Naive B cell (primary cell): ENCODE measurements at regions not wholly inside any gene's neighbourhood (a gene's known extent, or its start where the extent isn't known, plus 50 kb on each side); places are given as distances from the start of the nearest gene placed in this dataset.
"Not testable (repeated sequence)": the region's sequence is repeated elsewhere in the genome, so short reads cannot be mapped to it uniquely, and the experiment has no call there.

Experiments used
- ATAC-seq, 2 donors: fragments of 150-1000 bp; cut with Tn5 transposase; 2 replicates each; pipeline ENCODE4 v1.10.0; 2021; ENCODE audit warnings: low read depth in 2 of 2, mild to moderate bottlenecking in 2 of 2, moderate library complexity in 2 of 2
- DNase-seq: peaks from one replicate; pipeline ENCODE4 v3.0.0; 2022
- H3K27ac Mint-ChIP-seq, 6 donors: one replicate each; pipeline ENCODE4 v1.8.0; 2020 to 2022; ENCODE audit warnings: mild to moderate bottlenecking in 6 of 6, mixed read lengths in 6 of 6, moderate library complexity in 5 of 6, inconsistent platforms in 2 of 6
- H3K27me3 Mint-ChIP-seq, 3 donors: one replicate each; pipeline ENCODE4 v1.8.0; 2021 to 2022; ENCODE audit warnings: mixed read lengths in 3 of 3, mild to moderate bottlenecking in 1 of 3
- H3K36me3 Mint-ChIP-seq, 2 donors: one replicate each; pipeline ENCODE4 v1.8.0; 2020 to 2022; ENCODE audit warnings: mixed read lengths in 2 of 2, inconsistent platforms in 1 of 2, mild to moderate bottlenecking in 1 of 2
- H3K4me1 Mint-ChIP-seq, 3 donors: one replicate each; pipeline ENCODE4 v1.8.0; 2020 to 2022; ENCODE audit warnings: mixed read lengths in 3 of 3, inconsistent platforms in 1 of 3, mild to moderate bottlenecking in 1 of 3, moderate library complexity in 1 of 3
- H3K4me3 Mint-ChIP-seq, 8 donors: one replicate each; pipeline ENCODE4 v1.8.0; 2020 to 2022; ENCODE audit warnings: mild to moderate bottlenecking in 8 of 8, mixed read lengths in 8 of 8, moderate library complexity in 8 of 8, inconsistent platforms in 2 of 8
- H3K9me3 Mint-ChIP-seq, 7 donors: one replicate each; pipeline ENCODE4 v1.8.0; 2020 to 2022; ENCODE audit warnings: mixed read lengths in 7 of 7, mild to moderate bottlenecking in 5 of 7, inconsistent platforms in 2 of 7, moderate library complexity in 1 of 7

GRCh38 chr22:34798605-34799004, 267.4 kb upstream of the ISX start:
- H3K9me3 Mint-ChIP-seq, result peaks cover 0 to 4% (median 0%) of the 10 kb centered on the region in 7 donors
- H3K27ac Mint-ChIP-seq, result no peak overlapping the region
- DNase-seq, result no peak
- no peak for ATAC-seq
- no peaks in the 10 kb centered on the region for H3K36me3 Mint-ChIP-seq
- H3K4me1 Mint-ChIP-seq, result no peaks in the 10 kb centered on the region
- H3K4me3 Mint-ChIP-seq, result no peak overlapping the region
- H3K27me3 Mint-ChIP-seq, result peaks cover 0 to 10% (median 4%) of the 10 kb centered on the region in 3 donors

- no peak for ATAC-seq
- Mint-ChIP-seq H3K27me3 (peaks cover 0 to 18% (median 4%) of the 10 kb centered on the region in 3 donors), H3K4me1 (no peaks in the 10 kb centered on the region), H3K9me3 (peaks cover 0 to 4% (median 0%) of the 10 kb centered on the region in 7 donors), H3K4me3 (no peak overlapping the region), H3K27ac (peak overlapping the region in 1 of 6 donors; percentile 18), H3K36me3 (no peaks in the 10 kb centered on the region)
- no peak for DNase-seq
Measured at GRCh38 chr22:34800260-34800980, 265.5 kb upstream of the ISX start.

GRCh38 chr22:34801221-34801620, 264.7 kb upstream of the ISX start:
- no peaks in the 10 kb centered on the region for H3K4me1 Mint-ChIP-seq

GRCh38 chr22:34804091-34804490, 261.9 kb upstream of the ISX start:
- H3K4me3 Mint-ChIP-seq, result no peak overlapping the region
- H3K27me3 Mint-ChIP-seq, result peaks cover 0 to 18% (median 0%) of the 10 kb centered on the region in 3 donors
- DNase-seq, result no peak
- H3K4me1 Mint-ChIP-seq, result no peaks in the 10 kb centered on the region
- H3K9me3 Mint-ChIP-seq, result peaks cover 0 to 4% (median 0%) of the 10 kb centered on the region in 7 donors
- no peaks in the 10 kb centered on the region for H3K36me3 Mint-ChIP-seq
- no peak for ATAC-seq
- no peak overlapping the region for H3K27ac Mint-ChIP-seq

More at GRCh38 chr22:34801221-34801620, 264.7 kb upstream of the ISX start:
- H3K36me3 Mint-ChIP-seq, result no peaks in the 10 kb centered on the region
- H3K27me3 Mint-ChIP-seq, result peaks cover 0 to 18% (median 4%) of the 10 kb centered on the region in 3 donors
- H3K27ac Mint-ChIP-seq, result no peak overlapping the region
- peaks cover 0 to 4% (median 0%) of the 10 kb centered on the region in 7 donors for H3K9me3 Mint-ChIP-seq
- DNase-seq (no peak), ATAC-seq (no peak)
- H3K4me3 Mint-ChIP-seq, result no peak overlapping the region

- Mint-ChIP-seq H3K9me3 (peaks cover 0 to 8% (median 0%) of the 10 kb centered on the region in 7 donors), H3K27me3 (peaks cover 0 to 17% (median 0%) of the 10 kb centered on the region in 3 donors), H3K27ac (no peak overlapping the region), H3K4me3 (no peak overlapping the region), H3K36me3 (no peaks in the 10 kb centered on the region), H3K4me1 (no peaks in the 10 kb centered on the region)
- DNase-seq (no peak), ATAC-seq (no peak)
Measured at GRCh38 chr22:34804604-34805003, 261.4 kb upstream of the ISX start.

- Mint-ChIP-seq H3K4me3 (no peak overlapping the region), H3K27ac (no peak overlapping the region), H3K27me3 (peaks cover 0 to 16% (median 4%) of the 10 kb centered on the region in 3 donors), H3K4me1 (no peaks in the 10 kb centered on the region), H3K9me3 (peaks cover 0 to 8% (median 0%) of the 10 kb centered on the region in 7 donors), H3K36me3 (no peaks in the 10 kb centered on the region)
- ATAC-seq (no peak), DNase-seq (no peak)
Measured at GRCh38 chr22:34805771-34806170, 260.2 kb upstream of the ISX start.

- no peak for DNase-seq
Measured at GRCh38 chr22:34808618-34809017, 257.3 kb upstream of the ISX start.

GRCh38 chr22:34812631-34813030, 253.3 kb upstream of the ISX start:
- ATAC-seq, result no peak
- Mint-ChIP-seq H3K36me3 (peaks cover 0 to 8% of the 10 kb centered on the region in 2 donors), H3K27me3 (peaks cover 11 to 19% (median 14%) of the 10 kb centered on the region in 3 donors), H3K9me3 (peaks cover 0 to 13% (median 9%) of the 10 kb centered on the region in 7 donors), H3K4me1 (no peaks in the 10 kb centered on the region), H3K27ac (peak overlapping the region in 1 of 6 donors; percentile 71), H3K4me3 (no peak overlapping the region)
- DNase-seq, result no peak

More at GRCh38 chr22:34808618-34809017, 257.3 kb upstream of the ISX start:
- Mint-ChIP-seq H3K36me3 (no peaks in the 10 kb centered on the region), H3K27me3 (peaks cover 0 to 16% (median 4%) of the 10 kb centered on the region in 3 donors), H3K4me3 (no peak overlapping the region), H3K4me1 (no peaks in the 10 kb centered on the region), H3K27ac (no peak overlapping the region), H3K9me3 (peaks cover 0 to 8% (median 0%) of the 10 kb centered on the region in 7 donors)
- ATAC-seq, result no peak

GRCh38 chr22:34814260-34815025, 251.5 kb upstream of the ISX start:
- no peaks in the 10 kb centered on the region for H3K4me1 Mint-ChIP-seq
- ATAC-seq (no peak), DNase-seq (no peak)
- peaks cover 4 to 18% (median 12%) of the 10 kb centered on the region in 7 donors for H3K9me3 Mint-ChIP-seq
- H3K27me3 Mint-ChIP-seq, result peaks cover 11 to 14% (median 12%) of the 10 kb centered on the region in 3 donors
- H3K36me3 Mint-ChIP-seq, result peaks cover 0 to 8% of the 10 kb centered on the region in 2 donors
- no peak overlapping the region for H3K4me3 Mint-ChIP-seq
- H3K27ac Mint-ChIP-seq, result no peak overlapping the region

GRCh38 chr22:34829485-34829884, 236.5 kb upstream of the ISX start:
- no peak for ATAC-seq
- no peak overlapping the region for H3K27ac Mint-ChIP-seq
- no peaks in the 10 kb centered on the region for H3K36me3 Mint-ChIP-seq
- no peaks in the 10 kb centered on the region for H3K4me1 Mint-ChIP-seq
- H3K4me3 Mint-ChIP-seq, result no peak overlapping the region
- H3K27me3 Mint-ChIP-seq, result no peaks in the 10 kb centered on the region
- no peak for DNase-seq
- peaks cover 0 to 5% (median 0%) of the 10 kb centered on the region in 7 donors for H3K9me3 Mint-ChIP-seq

- DNase-seq (no peak), ATAC-seq (no peak)
- Mint-ChIP-seq H3K27me3 (peaks cover 0 to 24% (median 4%) of the 10 kb centered on the region in 3 donors), H3K4me3 (no peak overlapping the region), H3K27ac (no peak overlapping the region), H3K4me1 (no peaks in the 10 kb centered on the region), H3K36me3 (no peaks in the 10 kb centered on the region), H3K9me3 (peaks cover 0 to 2% (median 0%) of the 10 kb centered on the region in 7 donors)
Measured at GRCh38 chr22:34834059-34834458, 231.9 kb upstream of the ISX start.

GRCh38 chr22:34834541-34834940, 231.4 kb upstream of the ISX start:
- peak overlapping the region in 1 of 6 donors; percentile 26 for H3K27ac Mint-ChIP-seq
- not testable (repeated sequence) for H3K4me1 Mint-ChIP-seq, H3K4me3 Mint-ChIP-seq, H3K36me3 Mint-ChIP-seq, DNase-seq, H3K9me3 Mint-ChIP-seq, ATAC-seq
- H3K27me3 Mint-ChIP-seq, result peaks cover 0 to 29% (median 4%) of the 10 kb centered on the region in 3 donors

GRCh38 chr22:34841331-34841771, 224.6 kb upstream of the ISX start:
- Mint-ChIP-seq H3K27me3 (peaks cover 0 to 24% (median 4%) of the 10 kb centered on the region in 3 donors), H3K27ac (no peak overlapping the region)
- no peak for ATAC-seq

More at GRCh38 chr22:34841331-34841771, 224.6 kb upstream of the ISX start:
- Mint-ChIP-seq H3K4me3 (no peak overlapping the region), H3K9me3 (peaks cover 0 to 5% (median 4%) of the 10 kb centered on the region in 7 donors), H3K36me3 (no peaks in the 10 kb centered on the region), H3K4me1 (no peaks in the 10 kb centered on the region)
- DNase-seq, result no peak
